ENCODE measurements at regions not wholly inside any gene's neighbourhood (a gene's known extent, or its start where the extent isn't known, plus 50 kb on each side); places are given as distances from the start of the nearest gene placed in this dataset.
"Not testable (repeated sequence)": the region's sequence is repeated elsewhere in the genome, so short reads cannot be mapped to it uniquely, and the experiment has no call there.

DNA sequence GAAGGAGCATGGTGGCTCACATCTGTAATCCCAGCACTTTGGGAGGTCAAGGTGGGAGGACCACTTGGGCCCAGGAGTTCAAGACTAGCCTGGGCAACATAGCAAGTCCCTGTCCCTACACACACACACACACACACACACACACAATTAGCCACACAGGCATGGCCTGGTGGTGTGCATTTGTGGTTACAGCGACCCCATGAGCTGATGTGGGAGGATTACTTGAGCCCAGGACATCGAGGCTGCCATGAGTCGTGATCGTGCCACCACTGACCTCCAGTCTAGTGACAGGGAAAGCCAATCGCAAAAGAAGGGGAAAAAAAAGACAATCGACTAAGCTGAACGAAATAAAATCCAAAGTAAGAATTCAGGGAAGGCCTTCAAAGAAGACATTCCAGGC is 67.9 kb downstream of the TBX3 start:
- DNase-seq, result no peak

DNA sequence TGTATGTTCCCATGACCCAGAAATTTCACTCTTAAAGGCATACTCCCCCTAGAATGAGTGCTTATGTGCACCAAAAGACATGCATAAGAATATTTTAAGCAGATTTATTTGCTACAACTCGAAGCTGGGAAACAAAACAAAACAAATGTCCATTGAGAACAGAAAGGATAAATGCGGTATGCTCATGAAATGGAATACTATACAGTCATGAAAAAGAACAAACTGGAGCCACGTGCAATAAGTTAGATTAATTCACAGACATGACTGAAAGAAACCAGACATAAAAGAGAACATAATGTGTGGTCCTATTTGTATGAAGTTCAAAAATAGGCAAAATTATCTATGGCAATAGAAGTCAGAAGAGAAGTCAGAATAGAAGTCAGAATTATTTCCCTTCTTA is 69.9 kb downstream of the TBX3 start:
- DNase-seq, result no peak

DNA sequence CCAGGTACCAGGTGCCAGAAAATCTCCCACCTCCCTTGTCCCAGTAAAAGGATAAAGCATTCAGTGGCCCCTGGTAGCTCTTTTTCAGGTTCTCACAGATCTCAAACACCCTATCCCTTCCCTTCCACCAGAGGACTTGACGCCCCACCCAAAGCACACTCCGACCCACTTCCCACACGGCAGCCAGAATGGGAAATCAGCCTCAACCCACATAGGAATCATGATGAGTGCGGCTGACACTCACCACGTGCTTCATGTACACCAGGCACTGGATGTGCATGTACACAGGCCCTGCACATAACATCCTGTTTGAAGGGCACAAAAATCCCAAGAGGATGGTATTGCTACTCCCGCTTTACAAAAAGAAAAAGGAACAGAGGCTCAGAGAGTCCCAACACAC is 71.9 kb downstream of the TBX3 start:
- no peak for DNase-seq

DNA sequence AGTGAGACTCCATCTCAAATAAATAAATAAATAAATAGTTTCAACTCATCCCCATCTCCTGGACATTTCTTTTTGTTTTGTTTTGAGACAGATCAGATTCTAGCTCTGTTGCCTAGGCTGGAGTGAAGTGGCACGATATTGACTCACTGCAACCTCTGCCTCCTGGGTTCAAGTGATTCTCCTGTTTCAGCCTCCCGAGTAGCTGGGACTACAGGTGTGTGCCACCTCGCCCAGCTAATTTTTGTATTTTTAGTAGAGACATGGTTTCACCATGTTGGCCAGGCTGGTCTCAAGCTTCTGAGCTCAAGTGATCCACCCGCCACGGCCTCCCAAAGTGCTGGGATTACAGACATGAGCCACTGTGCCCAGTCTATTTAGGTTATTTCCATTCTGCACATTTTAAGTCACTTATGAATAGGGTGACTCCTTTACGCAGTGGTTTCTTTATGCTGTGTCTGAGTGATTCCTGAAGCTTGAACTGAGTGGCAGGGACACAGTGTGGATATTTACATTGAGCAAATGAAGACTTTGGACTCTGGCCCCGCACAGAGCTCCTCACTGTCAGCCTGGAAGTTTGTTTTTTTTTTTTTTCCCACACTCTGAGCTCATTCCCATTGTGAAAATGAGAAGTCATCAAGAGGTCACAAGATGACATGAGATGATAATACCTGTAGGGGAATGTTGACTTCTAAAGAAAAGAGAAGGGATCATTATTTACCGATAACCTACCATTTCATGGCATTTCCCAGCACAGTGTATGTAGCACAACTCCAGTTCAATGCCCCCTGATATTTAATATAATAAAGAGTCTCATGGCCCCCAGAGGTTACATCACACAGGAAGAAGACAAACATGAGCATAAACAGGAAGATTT is 72.6 kb downstream of the TBX3 start:
- no peak for DNase-seq

- no peak for DNase-seq
These were observed 75.5 kb downstream of the TBX3 start for GRCh38 chr12:114608509-114608908.

DNA sequence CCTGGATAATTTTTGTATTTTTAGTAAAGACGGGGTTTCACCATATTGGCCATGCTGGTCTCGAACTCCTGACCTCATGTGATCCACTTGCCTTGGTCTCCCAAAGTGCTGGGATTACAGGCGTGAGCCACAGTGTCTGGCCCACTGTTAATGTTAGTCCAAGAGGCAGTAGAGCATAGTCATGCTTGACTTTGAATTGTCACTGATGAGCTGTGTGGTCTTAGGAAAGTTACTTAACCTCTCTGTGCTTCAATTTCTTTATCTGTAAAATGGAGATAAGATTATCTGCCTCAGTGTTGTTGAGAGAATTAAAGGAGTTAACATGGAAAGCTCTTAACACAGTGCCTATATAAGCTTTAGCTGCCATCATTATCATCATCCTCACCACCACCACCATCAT is 78.1 kb downstream of the TBX3 start:
- DNase-seq, result no peak

DNA sequence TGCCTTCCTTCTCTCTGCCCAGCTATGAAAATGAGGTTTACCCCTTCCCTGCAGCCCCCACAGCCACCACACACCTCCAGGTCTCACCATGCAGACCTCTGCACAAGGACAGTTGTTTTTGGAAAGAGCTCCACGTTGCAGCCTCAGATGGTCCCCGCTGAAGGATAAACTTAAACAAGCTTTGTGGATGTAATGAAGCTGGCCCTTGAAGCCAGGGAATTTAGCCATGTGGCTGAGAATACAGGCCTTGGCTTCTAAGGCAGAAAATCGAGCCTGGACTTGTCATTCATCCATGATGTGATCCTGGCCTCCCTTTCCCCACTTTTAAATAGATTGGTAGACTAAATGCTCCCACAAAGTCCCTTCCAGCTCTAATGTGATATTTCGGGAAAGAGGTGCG is 79.4 kb downstream of the TBX3 start:
- DNase-seq, result peak; percentile 27

DNA sequence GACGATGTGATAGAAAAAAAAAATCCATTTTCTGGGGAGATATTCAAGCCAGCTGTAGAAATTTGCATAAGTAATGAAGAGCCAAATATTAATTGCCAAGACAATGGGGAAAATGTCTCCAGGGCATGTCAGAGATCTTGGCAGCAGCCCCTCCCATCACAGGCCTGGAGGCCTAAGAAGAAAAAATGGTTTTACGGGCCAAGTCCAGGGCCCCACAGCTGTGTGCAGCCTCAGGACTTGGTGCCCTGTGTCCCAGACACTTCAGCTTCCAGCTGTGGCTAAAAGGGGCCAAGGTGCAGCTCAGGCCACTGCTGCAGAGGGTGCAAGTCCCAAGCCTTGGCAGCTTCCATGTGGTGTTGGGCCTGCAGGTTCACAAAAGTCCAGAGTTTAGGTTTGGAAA is 83.4 kb downstream of the TBX3 start:
- not testable (repeated sequence) for DNase-seq

DNA sequence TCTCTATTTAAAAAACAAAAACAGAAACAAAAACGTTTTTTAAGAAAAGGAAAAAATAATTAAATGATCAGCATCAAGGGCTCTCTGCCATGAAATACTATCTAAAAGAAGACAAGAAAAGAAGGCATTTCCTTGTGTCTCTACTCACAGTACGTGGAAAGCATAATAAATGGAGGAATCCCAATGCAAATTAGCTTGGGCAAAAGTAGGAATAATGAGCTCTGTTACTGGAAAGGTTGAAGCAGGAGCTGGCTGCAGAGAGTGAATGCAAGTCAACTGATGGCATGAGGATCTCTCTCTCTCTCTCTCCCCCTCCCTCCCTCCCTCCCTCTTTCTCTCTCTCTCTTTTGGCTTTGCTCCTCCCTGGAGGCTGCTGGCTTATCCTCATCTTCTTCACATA is 85.9 kb downstream of the TBX3 start:
- DNase-seq, result no peak

DNA sequence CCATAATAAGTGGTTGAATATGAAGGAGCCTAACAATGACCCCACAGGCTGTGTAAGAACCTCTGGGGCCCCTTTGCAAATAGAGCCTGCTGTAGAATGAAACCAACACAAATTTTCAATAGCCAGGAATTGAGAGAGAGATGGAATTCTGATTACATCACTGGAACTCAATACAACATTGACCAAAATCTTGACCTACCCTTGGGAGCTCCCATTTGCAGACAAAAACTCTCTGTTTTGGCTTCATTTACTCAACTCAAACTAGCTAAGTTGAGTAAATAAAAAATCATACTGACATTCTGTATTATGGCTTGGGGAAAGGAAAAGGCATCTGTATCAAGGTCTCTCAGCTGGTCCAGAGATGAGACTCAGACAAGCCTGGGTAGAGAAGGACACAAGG is 91.0 kb downstream of the TBX3 start:
- no peak for DNase-seq

DNA sequence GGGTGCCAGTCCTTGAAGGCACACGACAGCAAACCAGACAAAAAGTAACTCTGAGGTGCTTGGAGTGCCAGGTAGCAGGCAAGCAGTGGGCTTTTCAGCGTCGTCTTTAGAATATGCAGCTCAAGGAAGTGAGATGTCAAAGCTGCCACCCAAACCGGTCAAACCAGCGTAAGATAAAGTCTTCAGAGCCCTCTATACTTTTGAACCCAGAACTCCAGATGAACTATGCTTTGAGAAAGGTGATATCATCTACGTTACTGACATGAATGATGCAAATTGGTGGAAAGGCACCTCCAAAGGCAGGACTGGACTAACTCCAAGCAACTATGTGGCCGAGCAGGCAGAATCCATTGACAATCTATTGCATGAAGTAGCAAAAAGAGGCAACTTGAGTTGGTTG is 95.9 kb downstream of the TBX3 start:
- no peak for DNase-seq

DNA sequence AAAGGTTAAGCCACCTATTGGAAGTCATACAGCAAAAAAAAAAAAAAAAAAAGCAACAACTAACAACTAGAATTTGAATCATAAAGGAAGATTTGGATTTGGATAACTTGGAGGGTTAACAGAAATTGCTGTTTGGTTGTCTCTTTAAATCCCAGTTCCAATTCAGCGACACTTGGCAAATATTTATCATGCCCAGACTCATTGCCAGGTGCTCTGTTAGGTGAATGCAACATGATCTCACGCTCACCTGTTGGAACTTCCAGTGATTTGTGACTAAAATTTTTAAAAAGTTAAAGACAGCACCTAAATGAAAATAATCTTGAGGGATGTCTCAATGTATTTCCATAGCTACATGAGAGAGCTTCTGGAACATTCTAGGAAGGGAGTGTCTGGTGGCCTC is 103.7 kb downstream of the TBX3 start:
- DNase-seq, result no peak

DNA sequence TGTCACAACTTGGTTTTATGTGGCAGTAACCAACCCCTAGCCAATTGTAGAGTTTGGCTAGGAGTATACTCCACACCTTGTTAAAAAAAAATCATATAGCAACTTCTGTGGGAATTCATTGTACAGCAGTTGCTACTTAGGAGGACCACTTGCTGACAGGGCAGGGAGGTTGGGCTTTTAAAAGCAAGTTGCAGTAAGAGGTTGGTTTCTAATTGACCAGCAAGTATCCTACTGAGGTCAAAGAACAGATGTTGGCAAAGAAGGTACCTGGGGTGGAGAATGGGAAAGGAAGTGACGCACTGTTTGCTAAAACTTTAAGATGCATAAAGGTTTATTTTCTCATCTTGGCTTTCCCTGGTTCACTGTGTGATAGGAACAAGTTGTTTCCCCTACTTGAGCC is 104.6 kb downstream of the TBX3 start:
- no peak for DNase-seq

GRCh38 chr12:114562654-114563053 is 121.3 kb downstream of the TBX3 start:
- DNase-seq, result no peak

DNA sequence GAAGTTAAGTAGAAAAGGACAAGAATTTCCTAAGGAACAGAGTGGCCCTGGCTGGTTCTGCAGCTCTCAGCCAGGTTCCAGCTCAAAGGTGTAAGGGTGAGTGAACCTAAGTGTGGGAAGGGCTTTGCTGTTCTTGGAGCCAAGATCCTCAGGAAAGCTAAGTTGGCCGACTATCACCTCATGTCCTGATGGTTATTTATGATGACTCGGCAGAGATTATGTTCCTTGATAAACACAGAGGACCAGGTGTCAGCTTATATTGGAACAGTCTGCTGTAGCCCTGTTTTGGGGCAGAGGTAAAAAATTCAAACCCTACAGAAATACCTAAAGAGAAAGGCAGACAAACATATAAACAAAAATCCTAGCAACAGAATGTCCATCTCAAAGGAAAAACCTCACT is 128.5 kb downstream of the TBX3 start:
- no peak for DNase-seq

DNA sequence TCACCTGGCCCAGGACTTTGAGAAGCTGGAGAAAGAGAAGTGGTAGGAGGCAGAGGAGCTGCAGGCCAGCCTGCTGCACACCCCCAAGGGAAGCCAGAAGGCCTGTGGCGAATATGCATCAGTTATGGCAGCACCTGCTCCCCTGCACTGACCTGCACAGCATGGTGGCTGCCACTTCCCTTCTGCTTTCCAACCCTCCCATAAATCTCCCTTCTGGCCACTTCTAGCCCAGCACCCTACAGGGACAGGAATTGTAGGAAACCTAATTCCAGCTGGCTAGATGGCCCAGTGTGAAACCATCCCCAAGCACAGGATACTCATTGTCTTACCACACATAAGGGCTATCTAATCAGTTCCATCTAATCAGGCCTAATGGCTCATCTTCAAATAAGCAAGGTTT is 136.3 kb downstream of the TBX3 start:
- DNase-seq, result no peak

DNA sequence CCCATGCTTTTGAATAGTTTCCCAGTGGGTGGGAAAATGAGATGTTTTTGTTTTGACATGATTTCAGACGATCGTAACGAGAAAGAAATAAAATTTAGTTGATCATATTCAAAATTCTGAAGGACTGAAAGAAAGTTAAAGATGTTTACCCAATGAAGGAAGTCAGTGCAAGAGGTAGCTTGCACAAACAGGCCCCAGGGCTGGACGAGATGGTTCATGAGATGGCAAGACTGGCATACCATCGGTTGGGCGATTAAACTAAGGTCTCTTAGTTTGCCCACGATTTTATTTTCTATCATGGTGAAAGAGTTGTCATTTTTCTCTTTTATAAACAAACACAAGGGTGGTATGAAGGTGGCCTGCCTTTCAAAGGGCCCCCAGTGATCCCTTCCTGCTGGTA is 124.5 kb upstream of the TBX5 start:
- DNase-seq, result no peak

DNA sequence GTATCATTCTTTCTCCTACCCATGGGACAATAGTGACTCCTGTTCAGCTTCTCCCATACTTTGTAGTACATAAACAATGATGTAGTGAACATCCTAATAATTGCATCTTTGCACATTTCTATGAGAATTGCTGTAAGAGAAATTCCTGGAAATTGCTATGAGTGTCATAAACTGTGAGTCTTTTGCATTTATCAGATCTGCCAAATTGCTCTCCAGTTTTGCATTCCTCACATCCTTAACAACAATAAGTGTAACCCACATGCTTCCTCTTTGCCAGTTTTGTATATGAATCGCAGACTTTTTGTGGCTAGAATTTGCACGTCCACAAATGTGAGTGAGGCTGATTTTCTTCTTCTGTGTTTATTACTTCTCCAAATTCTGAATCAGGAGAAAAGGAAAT is 124.0 kb upstream of the TBX5 start:
- DNase-seq, result no peak

DNA sequence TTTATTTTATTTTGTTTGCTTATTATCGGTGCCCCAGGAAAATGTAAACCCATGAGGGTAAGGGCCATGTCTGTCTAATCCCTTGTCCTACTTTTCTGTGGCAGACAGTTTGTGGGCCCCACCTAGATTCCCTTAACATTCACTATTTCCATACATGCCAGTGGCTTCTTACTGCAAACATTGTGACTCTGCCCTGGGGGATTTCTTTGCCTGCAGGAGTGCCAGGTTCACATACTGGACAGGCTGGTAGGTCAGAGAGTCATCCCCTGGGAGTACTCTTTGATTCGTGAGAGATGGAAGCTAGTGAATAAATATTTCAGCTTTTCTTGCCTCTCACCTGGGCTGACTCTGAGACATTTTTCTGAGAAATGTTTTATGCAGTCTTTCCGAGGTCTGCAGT is 122.8 kb upstream of the TBX5 start:
- DNase-seq, result no peak

DNA sequence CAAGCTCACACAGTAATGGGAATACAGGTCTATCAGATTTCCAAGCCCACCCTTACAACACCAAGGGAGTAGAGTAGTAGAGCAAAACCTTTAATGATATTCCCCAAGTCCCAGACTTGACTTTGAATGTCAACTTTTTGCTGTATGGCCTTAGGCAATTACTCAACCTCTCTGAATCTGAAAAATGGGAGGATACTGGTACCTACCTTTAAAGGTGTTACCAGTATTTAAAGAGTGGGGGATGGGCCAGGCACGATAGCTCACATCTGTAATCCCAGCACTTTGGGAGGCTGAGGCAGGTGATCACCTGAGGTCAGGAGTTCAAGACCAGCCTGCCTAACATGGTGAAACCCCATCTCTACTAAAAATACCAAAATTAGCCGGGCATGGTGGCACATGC is 115.2 kb upstream of the TBX5 start:
- not testable (repeated sequence) for DNase-seq

- no peak for DNase-seq
These were observed 106.4 kb upstream of the TBX5 start for GRCh38 chr12:114512351-114512750.

DNA sequence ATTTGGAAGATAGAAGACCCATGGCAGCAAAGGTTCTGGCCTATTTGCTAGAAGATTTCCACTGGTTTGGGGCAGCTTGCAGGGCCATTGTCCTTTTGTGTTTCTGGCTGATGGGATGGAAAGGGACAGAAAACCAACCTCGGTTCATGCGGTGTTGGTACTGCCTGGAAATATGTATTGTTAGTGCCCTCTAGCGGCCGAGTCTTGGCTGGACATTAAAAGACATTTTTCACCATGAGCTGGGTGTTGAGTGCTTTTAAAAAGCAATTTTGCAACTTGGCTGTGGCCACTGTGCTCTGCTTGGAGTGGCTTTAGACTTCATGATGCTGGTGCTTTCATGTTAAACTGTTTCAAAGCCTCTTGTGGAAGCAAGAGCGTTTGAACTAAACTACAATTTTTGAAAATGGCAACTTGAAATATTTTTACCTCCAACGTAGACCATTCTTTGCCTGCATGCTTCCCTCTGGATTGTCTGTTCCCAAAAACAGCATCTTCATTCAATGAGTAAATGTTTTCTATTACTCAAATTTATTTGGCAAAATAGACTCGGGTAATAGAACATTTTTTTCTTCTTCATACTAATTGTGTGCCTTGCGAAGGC is 102.7 kb upstream of the TBX5 start:
- peak; percentile 86 for DNase-seq

DNA sequence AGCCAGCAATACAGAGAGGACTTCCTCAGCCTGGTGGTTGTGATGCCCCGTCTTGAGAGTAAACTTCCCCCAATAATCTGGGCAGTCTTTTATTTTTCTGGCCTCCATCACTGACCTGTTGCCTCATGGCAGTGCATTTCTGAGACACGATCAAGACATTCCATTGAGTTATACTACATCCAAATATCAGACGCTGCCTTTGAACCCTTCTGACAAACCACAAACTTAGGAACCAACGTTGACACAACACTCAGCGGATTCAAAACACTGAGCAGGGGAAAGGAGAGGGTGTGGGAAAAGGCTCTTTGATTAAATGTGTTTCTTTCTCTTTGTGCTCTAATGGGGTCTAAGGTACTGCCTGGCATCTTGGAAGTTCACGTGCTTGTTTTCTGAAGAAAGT is 100.7 kb upstream of the TBX5 start:
- no peak for DNase-seq

GRCh38 chr12:114504311-114504710 is 98.4 kb upstream of the TBX5 start:
- no peak for DNase-seq

- no peak for DNase-seq
These were observed 95.5 kb upstream of the TBX5 start for GRCh38 chr12:114501474-114501807.
